Lower leg skin (tissue), 3 donors: ENCODE measurements at regions not wholly inside any gene's neighbourhood (a gene's known extent, or its start where the extent isn't known, plus 50 kb on each side); places are given as distances from the start of the nearest gene placed in this dataset.

Experiments used
- POLR2A ChIP-seq, 2 donors: fragments of 450-650 bp; IDR thresholded peaks; one replicate each; pipeline ENCODE4 v1.6.1; 2016 to 2017; ENCODE audit warnings: antibody characterized with exemption in 2 of 2, mild to moderate bottlenecking in 1 of 2, moderate library complexity in 1 of 2
- TF ChIP-seq, protein P1 (sequence below), 3 donors: fragments of 450-650 bp; IDR thresholded peaks; one replicate each; pipeline ENCODE4 v1.5.1; 2016; ENCODE audit warnings: antibody characterized with exemption in 3 of 3, mild to moderate bottlenecking in 3 of 3, moderate library complexity in 2 of 3

DNA sequence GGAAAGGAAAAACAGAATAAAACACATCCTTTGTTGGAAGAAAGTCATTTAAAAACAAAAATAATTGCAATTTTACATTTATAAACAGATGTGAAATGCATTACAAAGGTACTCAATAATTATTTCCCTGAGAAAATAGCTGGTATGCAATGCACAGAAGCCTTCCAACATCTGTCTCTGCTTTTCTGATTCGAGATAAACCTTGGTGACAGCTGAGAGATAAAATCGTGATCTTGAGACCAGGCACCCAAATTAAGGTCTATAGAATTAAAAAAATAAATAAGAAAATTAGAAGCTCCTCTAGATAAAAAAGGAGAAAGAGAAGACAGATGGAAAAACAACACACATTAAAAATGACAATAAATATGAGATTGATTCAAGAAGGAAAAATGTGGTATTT is 544.0 kb downstream of the SPRY1 start:
- TF ChIP-seq, protein P1, sequence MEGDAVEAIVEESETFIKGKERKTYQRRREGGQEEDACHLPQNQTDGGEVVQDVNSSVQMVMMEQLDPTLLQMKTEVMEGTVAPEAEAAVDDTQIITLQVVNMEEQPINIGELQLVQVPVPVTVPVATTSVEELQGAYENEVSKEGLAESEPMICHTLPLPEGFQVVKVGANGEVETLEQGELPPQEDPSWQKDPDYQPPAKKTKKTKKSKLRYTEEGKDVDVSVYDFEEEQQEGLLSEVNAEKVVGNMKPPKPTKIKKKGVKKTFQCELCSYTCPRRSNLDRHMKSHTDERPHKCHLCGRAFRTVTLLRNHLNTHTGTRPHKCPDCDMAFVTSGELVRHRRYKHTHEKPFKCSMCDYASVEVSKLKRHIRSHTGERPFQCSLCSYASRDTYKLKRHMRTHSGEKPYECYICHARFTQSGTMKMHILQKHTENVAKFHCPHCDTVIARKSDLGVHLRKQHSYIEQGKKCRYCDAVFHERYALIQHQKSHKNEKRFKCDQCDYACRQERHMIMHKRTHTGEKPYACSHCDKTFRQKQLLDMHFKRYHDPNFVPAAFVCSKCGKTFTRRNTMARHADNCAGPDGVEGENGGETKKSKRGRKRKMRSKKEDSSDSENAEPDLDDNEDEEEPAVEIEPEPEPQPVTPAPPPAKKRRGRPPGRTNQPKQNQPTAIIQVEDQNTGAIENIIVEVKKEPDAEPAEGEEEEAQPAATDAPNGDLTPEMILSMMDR (IDR thresholded peaks at IDR 0.05), result no peak
- no peak for TF ChIP-seq POLR2A (IDR thresholded peaks at IDR 0.05)
